H1 (cell line): ENCODE measurements at regions not wholly inside any gene's neighbourhood (a gene's known extent, or its start where the extent isn't known, plus 50 kb on each side); places are given as distances from the start of the nearest gene placed in this dataset.

ENCODE experiments used
- CTCF ChIA-PET: fragments of 300-600 bp; sonication (Branson Sonifier 250); formaldehyde crosslinking; loops from one replicate; lab custom pipeline; 2021; ENCODE audit not compliant: partially characterized antibody; lab: Charles Lee
- POLR2A ChIA-PET: fragments of 300-600 bp; sonication (Branson Sonifier 250); formaldehyde crosslinking; loops from one replicate; lab custom pipeline; 2021; ENCODE audit warnings: inconsistent platforms; ENCODE audit not compliant: partially characterized antibody; lab: Charles Lee
- DNase-seq, 2 experiments: peaks; one replicate each; pipeline versions ENCODE4 v3.0.0 to v3.0.0-alpha.2; 2010 to 2022; ENCODE audit warnings: low spot score in 2 of 2, low read depth in 1 of 2, mixed read lengths in 1 of 2
- FAIRE-seq: peaks from 2 replicates; lab custom pipeline; 2011; peaks lifted over from hg19 to GRCh38; lab: Jason Lieb, UNC
- H2AFZ ChIP-seq: 2 replicates; pipeline ENCODE4 v1.8.1; 2012; ENCODE audit warnings: low read length, inconsistent platforms
- H2AK5ac ChIP-seq: 2 replicates; pipeline ENCODE4 v1.6.1; 2013; ENCODE audit warnings: low read depth, low read length
- H2BK120ac ChIP-seq: replicated peaks from 2 replicates; pipeline ENCODE3; 2013; ENCODE audit warnings: low read depth, low read length, inconsistent platforms
- H2BK12ac ChIP-seq: 2 replicates; pipeline ENCODE4 v1.6.1; 2013; ENCODE audit warnings: low read depth, low read length
- H2BK15ac ChIP-seq: 2 replicates; pipeline ENCODE4 v1.6.1; 2013; ENCODE audit warnings: low read length
- H2BK20ac ChIP-seq: 2 replicates; pipeline ENCODE4 v1.6.1; 2013; ENCODE audit warnings: low read length
- H2BK5ac ChIP-seq: 2 replicates; pipeline ENCODE4 v1.6.1; 2013; ENCODE audit warnings: low read depth, low read length
- H3K14ac ChIP-seq: 2 replicates; pipeline ENCODE4 v1.6.1; 2013; ENCODE audit warnings: inconsistent platforms; ENCODE audit not compliant: insufficient read length
- H3K18ac ChIP-seq: 2 replicates; pipeline ENCODE4 v1.6.1; 2013; ENCODE audit warnings: low read length; ENCODE audit errors: extremely low read depth
- H3K23ac ChIP-seq: 2 replicates; pipeline ENCODE4 v1.6.1; 2013; ENCODE audit warnings: inconsistent platforms; ENCODE audit not compliant: insufficient read length
- H3K23me2 ChIP-seq: 2 replicates; pipeline ENCODE4 v1.6.1; 2013; ENCODE audit warnings: low read depth, low read length
- H3K27ac ChIP-seq: 2 replicates; pipeline ENCODE4 v1.6.1; 2011; ENCODE audit warnings: low read depth, low read length, inconsistent platforms
- H3K27me3 ChIP-seq, 4 experiments: replicated peaks in 1 of 4; 1 replicate in 1 of 4; 2 replicates in 3 of 4; pipeline versions ENCODE4 v1.6.1 to v1.8.1; 2011 to 2013; ENCODE audit warnings: low read length in 3 of 4, mild to moderate bottlenecking in 3 of 4, inconsistent platforms in 2 of 4, mixed read lengths in 2 of 4, moderate library complexity in 1 of 4; ENCODE audit not compliant: control insufficient read depth in 3 of 4, insufficient read depth in 3 of 4; ENCODE audit errors: extremely low read depth in 1 of 4
- H3K36me3 ChIP-seq, 4 experiments: 2 replicates each; pipeline versions ENCODE4 v1.6.1 to v1.8.1; 2011 to 2013; ENCODE audit warnings: mild to moderate bottlenecking in 4 of 4, low read length in 3 of 4, moderate library complexity in 2 of 4, control low read depth in 1 of 4, inconsistent platforms in 1 of 4; ENCODE audit not compliant: insufficient read depth in 4 of 4, control insufficient read depth in 2 of 4
- H3K4ac ChIP-seq: replicated peaks from 2 replicates; pipeline ENCODE3; 2013; ENCODE audit warnings: low read length, low read depth, mixed read lengths, inconsistent platforms; ENCODE audit not compliant: insufficient read length
- H3K4me1 ChIP-seq, 4 experiments: replicated peaks in 1 of 4; 1 replicate in 1 of 4; 2 replicates in 3 of 4; pipeline versions ENCODE4 v1.6.1 to v1.8.1; 2011 to 2013; ENCODE audit warnings: low read length in 3 of 4, inconsistent platforms in 2 of 4, mixed read lengths in 1 of 4; ENCODE audit not compliant: insufficient read depth in 4 of 4, control insufficient read depth in 3 of 4
- H3K4me2 ChIP-seq, 2 experiments: 2 replicates each; pipeline versions ENCODE4 v1.6.1 to v1.8.1; 2011 to 2013; ENCODE audit warnings: low read depth in 2 of 2, low read length in 2 of 2, control low read depth in 1 of 2, inconsistent platforms in 1 of 2, mild to moderate bottlenecking in 1 of 2; ENCODE audit not compliant: insufficient read depth in 1 of 2
- H3K4me3 ChIP-seq, 4 experiments: fragments of 200-600, 300-600 bp in 1 of 4; sonication (generic), shearing (Covaris generic), sonication (Bioruptor Twin) in 1 of 4; 2 replicates each; pipeline versions ENCODE4 v1.5.1 to v1.8.1; 2011 to 2016; ENCODE audit warnings: low read length in 4 of 4, low read depth in 3 of 4, control low read depth in 2 of 4, inconsistent platforms in 2 of 4, mild to moderate bottlenecking in 2 of 4, mixed read lengths in 1 of 4, moderate library complexity in 1 of 4; ENCODE audit not compliant: insufficient read depth in 2 of 4; ENCODE audit errors: extremely low read depth in 1 of 4
- H3K56ac ChIP-seq: replicated peaks from 2 replicates; pipeline ENCODE3; 2013; ENCODE audit warnings: low read depth, mild to moderate bottlenecking, mixed read lengths, low read length, inconsistent platforms; ENCODE audit not compliant: insufficient read length
- H3K79me1 ChIP-seq: 2 replicates; pipeline ENCODE4 v1.6.1; 2013; ENCODE audit warnings: low read depth, low read length, control low read depth
- H3K79me2 ChIP-seq, 2 experiments: 2 replicates each; pipeline versions ENCODE4 v1.6.1 to v1.8.1; 2012 to 2013; ENCODE audit warnings: low read length in 2 of 2, mild to moderate bottlenecking in 2 of 2, inconsistent platforms in 1 of 2; ENCODE audit not compliant: insufficient read depth in 2 of 2, control insufficient read depth in 1 of 2
- H3K9ac ChIP-seq, 4 experiments: replicated peaks in 1 of 4; 1 replicate in 1 of 4; 2 replicates in 3 of 4; pipeline versions ENCODE4 v1.6.1 to v1.8.1; 2011 to 2013; ENCODE audit warnings: low read depth in 3 of 4, low read length in 3 of 4, control low read depth in 2 of 4, mild to moderate bottlenecking in 2 of 4, moderate library complexity in 2 of 4, inconsistent platforms in 1 of 4; ENCODE audit errors: extremely low read depth in 1 of 4
- H3K9me3 ChIP-seq, 2 experiments: 2 replicates each; pipeline versions ENCODE4 v1.6.1 to v1.8.1; 2012 to 2013; ENCODE audit warnings: mild to moderate bottlenecking in 2 of 2, moderate library complexity in 2 of 2, control low read depth in 1 of 2, inconsistent platforms in 1 of 2, low read depth in 1 of 2, low read length in 1 of 2, mixed read lengths in 1 of 2; ENCODE audit not compliant: insufficient read depth in 2 of 2
- H4K20me1 ChIP-seq, 2 experiments: replicated peaks in 1 of 2; 2 replicates each; pipeline versions ENCODE3 to v1.8.1; 2011 to 2013; ENCODE audit warnings: inconsistent platforms in 2 of 2, low read length in 2 of 2, mild to moderate bottlenecking in 1 of 2; ENCODE audit not compliant: insufficient read depth in 2 of 2, control insufficient read depth in 1 of 2
- H4K5ac ChIP-seq: 2 replicates; pipeline ENCODE4 v1.6.1; 2013; ENCODE audit warnings: low read length, low read depth, mixed read lengths, inconsistent platforms; ENCODE audit not compliant: insufficient read length
- H4K8ac ChIP-seq: 2 replicates; pipeline ENCODE4 v1.8.0; 2013; ENCODE audit warnings: mild to moderate bottlenecking, moderate library complexity, low read length, inconsistent platforms; ENCODE audit not compliant: insufficient read depth; ENCODE audit errors: extremely low read depth
- H4K91ac ChIP-seq: replicated peaks from 2 replicates; pipeline ENCODE3; 2013; ENCODE audit warnings: low read length, mixed read lengths, inconsistent platforms; ENCODE audit not compliant: insufficient read length
- BACH1 ChIP-seq: IDR thresholded peaks from 2 replicates; pipeline ENCODE4 v1.6.1; 2012; ENCODE audit warnings: low read length, improper control_type of control experiment
- CBX5 ChIP-seq: fragments of 300-800, 300-1000 bp; sonication (generic); IDR thresholded peaks from 2 replicates; pipeline ENCODE4 v1.7.1; 2016; ENCODE audit warnings: antibody characterized with exemption, low read length, low read depth
- CEBPB ChIP-seq: IDR thresholded peaks from 2 replicates; pipeline ENCODE4 v1.6.1; 2012; ENCODE audit warnings: low read depth, low read length
- CTBP2 ChIP-seq: IDR thresholded peaks from 2 replicates; pipeline ENCODE4 v1.7.0; 2011; ENCODE audit warnings: borderline replicate concordance, mild to moderate bottlenecking, moderate library complexity, mixed read lengths, low read length; ENCODE audit not compliant: insufficient read depth, insufficient read length
- CTCF ChIP-seq, 3 experiments: IDR thresholded peaks; 1 replicate in 2 of 3; 2 replicates in 1 of 3; pipeline versions ENCODE4 v1.5.1 to v1.6.1; 2011; ENCODE audit warnings: low read length in 3 of 3, mild to moderate bottlenecking in 3 of 3, inconsistent platforms in 2 of 3, low read depth in 1 of 3, moderate library complexity in 1 of 3; ENCODE audit not compliant: insufficient read depth in 1 of 3; ENCODE audit errors: control extremely low read depth in 1 of 3
- EGR1 ChIP-seq: IDR thresholded peaks from 2 replicates; pipeline ENCODE4 v1.6.1; 2011; ENCODE audit warnings: low read depth, low read length, borderline replicate concordance
- KDM4A ChIP-seq: IDR thresholded peaks from one replicate; pipeline ENCODE4 v1.7.1; 2012; ENCODE audit warnings: low read depth, mild to moderate bottlenecking, moderate library complexity, low read length, inconsistent platforms; ENCODE audit not compliant: severe bottlenecking
- MAX ChIP-seq: IDR thresholded peaks from 2 replicates; pipeline ENCODE4 v1.6.1; 2012; ENCODE audit warnings: inconsistent platforms
- NANOG ChIP-seq: IDR thresholded peaks from 2 replicates; pipeline ENCODE4 v1.6.1; 2011; ENCODE audit warnings: low read length, low read depth, mild to moderate bottlenecking, inconsistent platforms; ENCODE audit not compliant: insufficient read depth, poor library complexity, severe bottlenecking
- POLR2AphosphoS5 ChIP-seq: IDR thresholded peaks from 2 replicates; pipeline ENCODE4 v1.6.1; 2011; ENCODE audit warnings: low read depth, low read length
- RNF2 ChIP-seq: fragments of 200-900, 300-1000 bp; sonication (generic); IDR thresholded peaks from 2 replicates; pipeline ENCODE4 v1.7.1; 2016; ENCODE audit warnings: borderline replicate concordance, low read depth, mild to moderate bottlenecking, antibody characterized with exemption, low read length; ENCODE audit not compliant: poor library complexity, severe bottlenecking; ENCODE audit errors: missing control alignments
- SUZ12 ChIP-seq: fragments of 200-600 bp; sonication (generic); IDR thresholded peaks from 2 replicates; pipeline ENCODE4 v1.6.1; 2012; ENCODE audit warnings: mild to moderate bottlenecking, inconsistent platforms, low read length, moderate library complexity, mixed read lengths
- WGBS, 2 experiments: shearing (Covaris generic) in 1 of 2; methylation state at CpG; one replicate each; pipeline versions ENCODE4 v1.1.6 to v1.1.7; 2013 to 2015; ENCODE audit warnings: low lambda C conversion rate in 2 of 2, mixed read lengths in 2 of 2, inconsistent platforms in 1 of 2, low coverage in 1 of 2, missing lambda C conversion rate in 1 of 2; ENCODE audit not compliant: insufficient replicate concordance in 2 of 2, insufficient coverage in 1 of 2, insufficient read length in 1 of 2; ENCODE audit errors: extremely low coverage in 1 of 2, missing lambda C conversion rate in 1 of 2; 5-methylcytosine and 5-hydroxymethylcytosine counted together

GRCh38 chr10:6944436-6944835 lies 364.4 kb upstream of the PRKCQ start:
- no peak overlapping the region for H2AFZ ChIP-seq
- no peak overlapping the region for H4K5ac ChIP-seq
- DNase-seq (no peak), FAIRE-seq (no peak)
- H3K4me2 ChIP-seq: no peak overlapping the region
- H2BK5ac ChIP-seq: no peak overlapping the region
- H4K91ac ChIP-seq: no peak overlapping the region
- no peak overlapping the region for H3K18ac ChIP-seq
- no peak overlapping the region for H3K4me3 ChIP-seq
- H2AK5ac ChIP-seq: no peak overlapping the region
- CTCF ChIA-PET: no interaction called here
- H3K56ac ChIP-seq: no peak overlapping the region
- H3K9ac ChIP-seq: no peak overlapping the region
- no peak overlapping the region for H2BK120ac ChIP-seq
- H3K27me3 ChIP-seq: no peaks in the 10 kb centered on the region
- H3K4me1 ChIP-seq: no peaks in the 10 kb centered on the region
- H4K20me1 ChIP-seq: no peaks in the 10 kb centered on the region
- H3K36me3 ChIP-seq: no peaks in the 10 kb centered on the region
- H2BK15ac ChIP-seq: no peak overlapping the region
- H3K9me3 ChIP-seq: no peaks in the 10 kb centered on the region
- no peaks in the 10 kb centered on the region for H3K79me1 ChIP-seq
- H3K27ac ChIP-seq: no peak overlapping the region
- H3K23ac ChIP-seq: no peak overlapping the region
- no peaks in the 10 kb centered on the region; the same call in 1 of the 2 replicates for H3K23me2 ChIP-seq
- H3K4ac ChIP-seq: no peak overlapping the region
- 92% methylated on average over 4 of the region's 4 CpGs; no CpG with 5 or more reads in 1 of the 2 experiments for WGBS, 2 experiments
- POLR2A ChIA-PET: no interaction called here
- H3K14ac ChIP-seq: no peak overlapping the region
- H2BK20ac ChIP-seq: no peak overlapping the region
- no peak overlapping the region for H2BK12ac ChIP-seq
- no peak overlapping the region for H4K8ac ChIP-seq
- no peaks in the 10 kb centered on the region for H3K79me2 ChIP-seq
- TF ChIP-seq CEBPB: no peak
- TF ChIP-seq CTCF (IDR thresholded peaks at IDR 0.05; ENCODE audit: control extremely low read depth in 1 of 3, insufficient read depth in 1 of 3, low read depth in 1 of 3, low read length in 3 of 3): no peak
- no peak for TF ChIP-seq RNF2
- TF ChIP-seq CBX5: no peak
- TF ChIP-seq BACH1: no peak
- no peak for TF ChIP-seq KDM4A
- TF ChIP-seq CTBP2: no peak
- no peak for TF ChIP-seq POLR2AphosphoS5
- no peak for TF ChIP-seq NANOG
- no peak for TF ChIP-seq EGR1
- TF ChIP-seq SUZ12: no peak
- TF ChIP-seq MAX: no peak
